Epithelial cell of proximal tubule (primary cell): ENCODE measurements at regions not wholly inside any gene's neighbourhood (a gene's known extent, or its start where the extent isn't known, plus 50 kb on each side); places are given as distances from the start of the nearest gene placed in this dataset.
A peak's percentile ranks its signal among the peaks of the same experiment; 100 is the strongest.

Experiments
- DNase-seq: peaks from one replicate; pipeline ENCODE4 v3.0.0-alpha.2; 2011; ENCODE audit warnings: low read depth
- H3K4me3 ChIP-seq: 2 replicates; pipeline ENCODE4 v1.5.1; 2011; ENCODE audit warnings: low read depth, mild to moderate bottlenecking, low read length
- TF ChIP-seq, protein P1 (sequence below): conservative IDR thresholded peaks from 2 replicates; pipeline ENCODE4 v1.5.1; 2012; ENCODE audit warnings: low read depth, mild to moderate bottlenecking, low read length

- TF ChIP-seq, protein P1, sequence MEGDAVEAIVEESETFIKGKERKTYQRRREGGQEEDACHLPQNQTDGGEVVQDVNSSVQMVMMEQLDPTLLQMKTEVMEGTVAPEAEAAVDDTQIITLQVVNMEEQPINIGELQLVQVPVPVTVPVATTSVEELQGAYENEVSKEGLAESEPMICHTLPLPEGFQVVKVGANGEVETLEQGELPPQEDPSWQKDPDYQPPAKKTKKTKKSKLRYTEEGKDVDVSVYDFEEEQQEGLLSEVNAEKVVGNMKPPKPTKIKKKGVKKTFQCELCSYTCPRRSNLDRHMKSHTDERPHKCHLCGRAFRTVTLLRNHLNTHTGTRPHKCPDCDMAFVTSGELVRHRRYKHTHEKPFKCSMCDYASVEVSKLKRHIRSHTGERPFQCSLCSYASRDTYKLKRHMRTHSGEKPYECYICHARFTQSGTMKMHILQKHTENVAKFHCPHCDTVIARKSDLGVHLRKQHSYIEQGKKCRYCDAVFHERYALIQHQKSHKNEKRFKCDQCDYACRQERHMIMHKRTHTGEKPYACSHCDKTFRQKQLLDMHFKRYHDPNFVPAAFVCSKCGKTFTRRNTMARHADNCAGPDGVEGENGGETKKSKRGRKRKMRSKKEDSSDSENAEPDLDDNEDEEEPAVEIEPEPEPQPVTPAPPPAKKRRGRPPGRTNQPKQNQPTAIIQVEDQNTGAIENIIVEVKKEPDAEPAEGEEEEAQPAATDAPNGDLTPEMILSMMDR: peak; percentile 11
- H3K4me3 ChIP-seq: no peak overlapping the region
- DNase-seq: no peak
Observed at GRCh38 chr15:98043160-98044014, 82.9 kb downstream of the ARRDC4 start.

- H3K4me3 ChIP-seq: no peak overlapping the region
- TF ChIP-seq, protein P1: no peak
- DNase-seq: no peak
Observed at GRCh38 chr15:98051734-98052133, 91.2 kb downstream of the ARRDC4 start.

DNA sequence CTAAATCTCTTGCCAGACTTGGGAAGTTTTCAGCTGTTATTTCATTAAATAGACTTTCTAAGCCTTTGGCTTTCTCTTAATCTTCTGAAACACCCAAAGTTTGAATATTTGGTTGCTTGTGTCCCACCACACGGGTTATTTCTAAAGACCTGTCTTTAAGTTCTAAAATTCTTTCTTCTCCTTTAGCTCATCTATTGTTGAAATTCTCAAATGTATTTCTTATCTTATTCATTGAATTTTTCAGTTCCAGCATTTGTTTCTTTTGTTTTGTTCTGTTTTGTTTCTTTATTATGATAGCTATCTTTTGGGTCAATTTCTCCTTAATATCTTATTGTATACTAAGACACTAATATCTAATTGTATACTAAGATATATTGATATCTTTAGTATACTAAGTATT, 97.0 kb downstream of the ARRDC4 start:
- DNase-seq: no peak
- TF ChIP-seq, protein P1: no peak

DNA sequence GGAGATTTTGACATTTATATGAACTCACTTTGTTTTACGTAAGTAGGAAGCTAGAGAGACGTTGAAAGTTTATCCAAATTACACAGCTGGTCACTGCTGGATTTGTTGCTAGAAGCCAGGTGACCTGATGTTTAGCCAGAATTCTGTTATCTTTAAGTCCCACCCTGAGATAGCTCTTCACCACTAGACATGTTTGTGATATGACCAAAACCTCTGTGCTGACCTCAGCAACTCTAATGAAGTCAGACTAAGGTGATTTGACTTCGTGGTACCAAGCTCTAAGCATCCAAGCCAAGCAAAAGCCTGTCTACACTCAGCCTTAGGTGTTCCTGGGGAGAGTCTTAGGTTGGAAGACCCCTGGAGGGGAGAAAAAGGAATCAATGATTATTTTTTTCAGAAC, 102.4 kb downstream of the ARRDC4 start:
- DNase-seq: no peak

More for the DNA sequence above, 97.0 kb downstream of the ARRDC4 start:
- H3K4me3 ChIP-seq: no peak overlapping the region

GRCh38 chr15:98063315-98063714, 102.8 kb downstream of the ARRDC4 start:
- DNase-seq: no peak
- TF ChIP-seq, protein P1: no peak
- no peak overlapping the region for H3K4me3 ChIP-seq

More for the DNA sequence above, 102.4 kb downstream of the ARRDC4 start:
- TF ChIP-seq, protein P1: no peak
- H3K4me3 ChIP-seq: no peak overlapping the region

- no peak overlapping the region for H3K4me3 ChIP-seq
- TF ChIP-seq, protein P1: no peak
- DNase-seq: no peak
Observed at GRCh38 chr15:98063871-98064270, 103.4 kb downstream of the ARRDC4 start.

DNA sequence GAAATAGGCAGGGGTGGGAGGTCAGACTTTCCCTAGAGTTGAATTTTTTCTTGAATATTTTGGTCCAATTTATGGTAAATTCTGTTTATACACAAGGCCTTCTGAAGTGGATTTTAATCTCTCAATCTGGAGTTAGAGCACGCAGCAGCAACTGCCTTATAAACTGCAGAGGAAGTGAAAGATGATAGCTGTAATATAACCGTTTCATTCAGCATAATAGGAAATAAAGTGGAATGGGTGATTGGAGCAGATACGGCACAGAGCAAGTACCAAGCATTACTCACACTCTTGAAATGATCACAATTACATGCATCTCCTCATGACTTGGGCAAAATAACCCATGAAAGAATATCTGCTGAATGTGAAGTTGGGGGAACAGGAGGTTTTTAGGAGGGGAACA, 106.8 kb downstream of the ARRDC4 start:
- TF ChIP-seq, protein P1: no peak
- H3K4me3 ChIP-seq: no peak overlapping the region
- no peak for DNase-seq
